ENCODE measurements at regions not wholly inside any gene's neighbourhood (a gene's known extent, or its start where the extent isn't known, plus 50 kb on each side); places are given as distances from the start of the nearest gene placed in this dataset.

GRCh38 chr7:18250133-18250532 is 222.5 kb upstream of the PRPS1L1 start:
- no peak for DNase-seq (ENCODE audit: low read depth)

- DNase-seq (ENCODE audit: low read depth) = peak; percentile 59
These were observed 230.1 kb upstream of the PRPS1L1 start for GRCh38 chr7:18257711-18258110.

GRCh38 chr7:18262058-18262457 is 233.5 kb upstream of the HDAC9 start:
- peak; percentile 10 for DNase-seq (ENCODE audit: low read depth)

- DNase-seq (ENCODE audit: low read depth) = peak; percentile 48
These were observed 229.8 kb upstream of the HDAC9 start for GRCh38 chr7:18265611-18266281.

- no peak for DNase-seq (ENCODE audit: low read depth)
These were observed 227.0 kb upstream of the HDAC9 start for GRCh38 chr7:18268571-18268970.

GRCh38 chr7:18276380-18276779 is 219.2 kb upstream of the HDAC9 start:
- DNase-seq (ENCODE audit: low read depth) = no peak

- peak; percentile 31 for DNase-seq (ENCODE audit: low read depth)
These were observed 217.2 kb upstream of the HDAC9 start for GRCh38 chr7:18278316-18278715.

GRCh38 chr7:18283045-18283444 is 212.5 kb upstream of the HDAC9 start:
- no peak for DNase-seq (ENCODE audit: low read depth)

- DNase-seq (ENCODE audit: low read depth) = no peak
These were observed 208.1 kb upstream of the HDAC9 start for GRCh38 chr7:18287482-18287881.

- DNase-seq (ENCODE audit: low read depth) = no peak
These were observed 207.1 kb upstream of the HDAC9 start for GRCh38 chr7:18288322-18289037.

- no peak for DNase-seq (ENCODE audit: low read depth)
These were observed 205.8 kb upstream of the HDAC9 start for GRCh38 chr7:18289788-18290187.

- no peak for DNase-seq (ENCODE audit: low read depth)
These were observed 205.3 kb upstream of the HDAC9 start for GRCh38 chr7:18290223-18290622.

GRCh38 chr7:18290865-18291264 is 204.7 kb upstream of the HDAC9 start:
- DNase-seq (ENCODE audit: low read depth) = no peak

GRCh38 chr7:18292584-18292983 is 203.0 kb upstream of the HDAC9 start:
- DNase-seq (ENCODE audit: low read depth) = no peak

- no peak for DNase-seq (ENCODE audit: low read depth)
These were observed 201.8 kb upstream of the HDAC9 start for GRCh38 chr7:18293759-18294158.

- DNase-seq (ENCODE audit: low read depth) = no peak
These were observed 201.1 kb upstream of the HDAC9 start for GRCh38 chr7:18294411-18294810.

GRCh38 chr7:18295781-18296423 is 199.6 kb upstream of the HDAC9 start:
- DNase-seq (ENCODE audit: low read depth) = no peak

- no peak for DNase-seq (ENCODE audit: low read depth)
These were observed 193.5 kb upstream of the HDAC9 start for GRCh38 chr7:18302097-18302496.

- DNase-seq (ENCODE audit: low read depth) = no peak
These were observed 189.7 kb upstream of the HDAC9 start for GRCh38 chr7:18305866-18306265.

GRCh38 chr7:18306696-18307095 is 188.9 kb upstream of the HDAC9 start:
- peak; percentile 37 for DNase-seq (ENCODE audit: low read depth)

- DNase-seq (ENCODE audit: low read depth) = no peak
These were observed 186.6 kb upstream of the HDAC9 start for GRCh38 chr7:18308938-18309337.

GRCh38 chr7:18312482-18312881 is 183.1 kb upstream of the HDAC9 start:
- no peak for DNase-seq (ENCODE audit: low read depth)

GRCh38 chr7:18313965-18314364 is 181.6 kb upstream of the HDAC9 start:
- no peak for DNase-seq (ENCODE audit: low read depth)
